HG03439 (cell line): ENCODE measurements at regions not wholly inside any gene's neighbourhood (a gene's known extent, or its start where the extent isn't known, plus 50 kb on each side); places are given as distances from the start of the nearest gene placed in this dataset.

Experiments used
- ATAC-seq: cut with Tn5 transposase; IDR thresholded peaks from one replicate; pipeline ENCODE4 v1.9.1; 2021; ENCODE audit warnings: mild to moderate bottlenecking, moderate library complexity; ENCODE audit not compliant: unreplicated experiment

DNA sequence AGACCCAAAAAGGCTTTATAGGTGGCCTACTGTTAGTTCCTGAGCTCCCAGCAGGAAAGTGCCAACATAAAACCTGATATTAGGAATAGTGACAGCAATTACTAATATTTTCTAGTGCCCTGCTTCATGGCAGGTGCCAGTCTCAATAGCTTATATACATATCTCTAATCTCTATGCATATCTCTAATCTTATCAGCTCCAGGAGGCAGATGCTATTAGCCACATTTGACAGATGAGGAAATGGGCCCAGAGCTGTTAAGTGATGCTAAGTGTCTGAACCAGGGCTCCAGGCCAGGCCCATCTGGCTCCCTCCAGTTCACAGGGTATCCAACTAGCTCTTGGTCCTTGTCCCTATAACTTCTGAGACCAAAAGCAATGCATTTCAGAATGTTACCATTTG is 142.5 kb downstream of the CHIC2 start:
- ATAC-seq: no peak

DNA sequence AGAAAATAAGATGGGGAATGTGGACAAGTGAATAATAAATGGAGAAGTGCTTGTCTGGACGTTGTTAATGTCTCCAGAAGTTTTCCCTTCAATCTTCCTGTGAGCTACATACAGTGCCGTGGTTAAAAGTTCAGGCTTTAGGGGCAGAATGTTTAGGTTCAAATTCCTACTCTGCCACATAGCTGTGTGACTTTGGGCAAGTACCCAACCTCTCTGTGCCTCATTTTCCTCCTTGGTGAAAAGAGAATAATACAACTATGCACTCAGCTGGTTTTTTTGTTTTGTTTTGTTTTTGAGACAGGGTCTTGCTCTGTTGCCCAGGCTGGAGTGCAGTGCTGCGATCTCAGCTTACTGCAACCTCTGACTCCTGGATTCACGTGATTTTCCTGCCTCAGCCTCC is 143.5 kb downstream of the CHIC2 start:
- no peak for ATAC-seq

DNA sequence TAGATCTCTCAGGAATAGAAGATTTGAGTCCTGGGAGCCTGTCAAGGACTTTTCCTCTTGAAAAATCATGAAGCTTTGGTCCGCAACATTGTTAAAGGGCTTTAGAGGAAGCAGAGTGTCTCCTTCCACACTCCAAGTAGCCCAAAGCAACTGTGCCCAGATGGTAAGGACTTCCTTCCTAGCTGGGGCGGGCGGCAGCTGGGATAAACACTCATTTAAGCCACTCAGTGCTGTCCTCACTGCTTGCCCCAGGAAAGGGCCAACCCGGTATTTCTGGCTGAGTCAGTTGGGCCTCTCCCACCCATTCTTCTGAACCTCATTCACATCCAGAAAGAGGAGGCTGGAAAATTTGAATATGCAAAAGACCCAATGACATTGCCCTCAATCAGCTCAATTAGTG is 144.3 kb downstream of the CHIC2 start:
- no peak for ATAC-seq

DNA sequence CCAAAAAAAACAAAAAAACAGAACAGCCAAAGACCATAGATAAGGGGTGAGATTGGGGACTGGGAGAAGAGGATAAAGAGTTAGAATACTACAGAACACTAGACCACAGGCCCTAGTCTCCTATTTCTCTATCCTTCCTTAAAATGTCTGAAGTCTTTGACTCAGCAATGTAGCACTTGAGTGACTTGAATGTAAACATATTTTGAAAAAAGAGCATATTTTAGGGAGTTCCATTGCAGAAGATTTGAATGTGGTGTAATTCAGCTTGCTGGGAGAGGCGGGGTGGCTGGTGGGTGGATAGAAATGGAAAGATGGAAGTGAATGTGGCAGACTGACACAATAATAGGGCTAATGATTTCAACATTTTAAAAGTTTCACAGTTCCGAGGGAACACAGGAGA is 144.9 kb downstream of the CHIC2 start:
- ATAC-seq: no peak

DNA sequence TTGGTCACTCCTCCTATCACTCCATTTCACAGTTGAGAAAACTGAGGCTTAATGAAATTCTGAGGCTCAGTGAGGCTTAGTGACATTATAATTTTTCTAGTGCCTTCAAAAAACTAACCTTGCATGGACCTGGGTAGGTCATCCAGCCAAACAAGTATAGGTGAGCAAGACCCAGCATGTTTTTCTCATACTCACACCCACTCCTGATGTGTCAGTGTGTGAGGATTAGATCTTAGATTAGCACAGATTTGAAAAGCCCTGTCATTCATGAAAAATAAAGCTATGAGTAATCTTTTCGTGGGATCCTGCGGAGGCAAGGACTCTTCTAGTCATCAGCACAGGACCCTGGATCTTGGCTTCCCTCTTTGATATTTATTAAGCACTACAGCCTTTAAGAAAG is 146.7 kb downstream of the CHIC2 start:
- ATAC-seq: no peak

DNA sequence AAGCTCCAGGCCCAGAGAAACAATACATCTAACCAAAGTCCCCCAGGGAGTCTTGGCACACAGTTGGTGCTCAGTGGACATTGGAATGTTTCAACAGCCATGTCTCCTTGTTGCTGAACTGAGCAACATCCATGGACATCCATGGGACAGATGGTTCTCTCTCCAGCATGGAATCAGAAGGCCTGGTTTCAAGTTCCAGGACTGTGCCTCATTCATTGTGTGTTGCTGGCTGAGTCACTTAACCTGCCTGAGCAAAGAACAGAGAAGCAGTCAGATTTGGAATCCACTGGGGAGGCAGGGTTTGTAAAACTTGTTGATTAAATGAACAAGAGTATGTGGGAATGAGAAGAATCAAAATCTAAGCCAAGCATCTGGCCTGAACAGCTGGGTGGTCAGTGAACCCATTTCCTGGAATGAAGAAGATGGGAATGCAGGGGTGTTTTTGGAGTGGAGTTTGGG is 147.9 kb downstream of the CHIC2 start:
- no peak for ATAC-seq

DNA sequence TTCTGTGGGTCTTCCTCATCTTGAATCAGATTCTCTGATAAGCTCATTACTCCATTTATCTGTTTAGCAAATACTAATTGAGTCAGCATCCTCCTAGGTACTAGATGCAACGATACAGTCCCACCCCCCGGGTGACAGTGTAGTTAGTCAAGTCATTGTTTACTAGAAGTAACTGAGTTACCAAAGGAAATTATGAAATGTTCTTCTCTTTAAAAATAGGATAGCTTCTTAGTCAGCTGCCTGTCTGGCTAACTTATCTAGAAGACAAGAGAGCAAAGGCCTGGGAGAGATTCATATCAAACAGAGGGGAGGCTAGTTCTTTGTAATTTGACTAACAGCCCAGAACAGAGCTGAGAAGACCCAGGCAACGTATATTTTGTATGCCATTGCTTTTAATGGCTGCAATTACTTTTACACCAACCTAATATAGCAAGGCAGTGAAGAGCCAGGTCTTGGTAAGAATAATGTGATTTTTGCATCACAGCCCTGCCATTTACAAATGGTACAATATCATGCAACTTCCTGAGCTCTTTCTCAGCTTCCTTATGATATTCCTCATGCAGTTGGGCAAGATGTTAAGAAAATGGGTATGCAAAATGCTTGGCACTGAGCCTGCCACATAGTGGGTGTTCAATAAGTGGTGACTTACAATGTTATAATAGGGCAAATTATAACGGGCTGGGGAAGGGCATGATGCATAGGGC is 149.9 kb downstream of the CHIC2 start:
- no peak for ATAC-seq

DNA sequence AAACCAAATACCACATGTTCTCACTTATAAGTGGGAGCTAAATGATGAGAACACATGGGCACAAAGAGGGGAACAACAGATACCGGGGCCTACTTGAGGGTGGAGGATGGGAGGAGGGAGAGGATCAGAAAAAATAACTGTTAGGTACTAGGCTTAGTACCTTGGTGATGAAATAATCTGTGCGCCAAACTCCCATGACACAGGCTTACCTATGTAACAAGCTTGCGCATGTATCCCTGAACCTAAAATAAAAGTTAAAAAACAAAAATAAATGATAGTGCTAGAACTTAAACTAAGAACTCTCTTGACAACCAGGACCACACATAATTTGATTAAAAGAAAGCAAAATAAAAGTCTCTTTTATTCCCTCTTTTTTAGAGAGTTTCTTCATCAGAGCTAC is 150.6 kb downstream of the CHIC2 start:
- ATAC-seq: no peak

DNA sequence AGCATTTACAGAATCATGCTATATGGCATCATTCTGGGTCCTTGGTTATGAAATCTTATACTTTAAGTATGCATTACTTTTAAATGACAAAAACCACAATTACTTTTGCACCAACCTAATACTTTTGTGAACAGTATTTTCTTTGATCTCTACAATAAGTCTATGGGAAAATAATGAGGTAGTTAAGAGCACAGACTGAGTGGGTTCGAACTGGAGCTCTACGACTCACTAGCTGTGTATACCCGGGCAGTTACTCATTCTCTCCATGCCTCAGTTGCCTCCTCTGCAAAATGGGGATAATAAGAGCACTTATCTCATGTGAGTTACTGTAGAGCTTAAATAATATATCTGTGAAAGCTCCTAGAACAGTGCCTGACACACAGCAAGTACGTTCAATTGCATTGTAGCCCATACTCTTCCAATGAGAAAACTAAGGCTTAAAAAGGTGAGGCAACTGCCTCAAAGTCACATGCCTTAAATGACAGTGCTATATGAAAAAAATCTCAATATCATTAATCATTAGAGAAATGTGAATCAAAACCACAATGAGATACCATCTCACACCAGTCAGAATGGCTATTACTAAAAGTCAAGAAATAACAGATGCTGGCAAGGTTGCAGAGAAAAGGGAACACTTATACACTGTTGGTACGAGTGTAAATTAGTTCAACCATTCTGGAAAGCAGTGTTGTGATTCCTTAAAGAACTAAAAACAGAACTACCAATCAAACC is 151.5 kb downstream of the CHIC2 start:
- ATAC-seq: no peak

DNA sequence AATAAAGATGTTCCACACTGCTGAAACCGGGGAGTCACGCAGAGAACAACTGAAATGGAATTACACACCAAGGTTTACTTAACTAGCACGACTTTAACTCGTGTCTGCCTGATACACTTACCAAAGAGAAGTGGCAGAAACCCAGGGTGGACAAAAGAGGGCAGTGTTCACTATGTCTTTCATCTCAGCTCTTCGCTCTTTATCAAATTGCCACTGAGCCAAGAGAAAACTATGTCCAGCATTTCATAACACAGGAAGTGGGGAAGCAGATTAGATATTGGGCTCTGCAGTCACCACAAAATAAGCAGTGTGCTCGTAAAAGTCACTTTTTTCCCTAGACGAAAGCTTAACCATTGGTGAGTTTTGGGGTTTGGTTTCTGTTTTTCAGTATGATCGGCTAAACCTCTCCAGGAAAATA is 155.7 kb downstream of the CHIC2 start:
- ATAC-seq: no peak

DNA sequence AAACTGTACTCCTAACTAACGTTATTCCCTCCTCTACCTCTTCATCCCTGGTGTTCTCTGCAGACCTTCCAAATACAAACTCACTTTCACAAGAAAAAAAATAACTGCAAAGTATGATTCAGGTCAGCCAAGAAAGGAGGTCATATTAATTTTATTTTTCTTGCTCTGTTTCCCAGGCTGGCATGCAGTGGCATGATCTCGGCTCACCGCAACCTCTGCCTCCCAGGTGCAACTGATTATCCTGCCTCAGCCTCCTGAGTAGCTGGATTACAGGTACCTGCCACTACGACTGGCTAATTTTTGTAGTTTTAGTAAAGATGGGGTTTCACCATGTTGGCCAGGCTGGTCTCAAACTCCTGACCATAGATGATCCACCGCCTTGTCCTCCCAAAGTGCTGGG is 156.6 kb downstream of the CHIC2 start:
- no peak for ATAC-seq

DNA sequence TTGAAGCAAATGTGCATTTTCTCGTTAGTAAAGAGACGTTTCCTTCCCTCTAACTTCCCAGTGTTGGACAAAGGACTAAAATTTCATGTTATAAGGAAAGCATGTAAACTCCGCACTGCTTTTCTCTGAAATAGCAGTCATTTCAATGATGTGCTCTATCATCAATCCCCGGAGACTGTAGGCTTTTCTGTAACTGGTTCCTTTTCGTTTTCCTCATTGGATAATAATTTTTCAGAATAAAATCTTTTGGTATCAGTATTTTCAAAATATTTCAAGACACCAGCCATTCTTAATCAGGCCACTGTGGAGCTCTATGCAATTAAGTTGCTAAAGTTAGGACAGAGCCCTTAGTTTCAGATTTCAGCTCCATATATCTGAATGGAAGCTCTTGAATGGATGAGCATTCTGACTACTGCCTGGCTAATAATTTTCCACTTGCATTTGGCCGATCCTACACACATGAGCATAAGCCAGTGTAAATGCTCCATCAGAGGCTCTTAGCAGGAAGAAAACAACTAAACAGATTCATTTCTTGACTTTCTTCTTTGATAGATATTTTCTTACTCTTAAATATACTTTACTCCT is 157.7 kb downstream of the CHIC2 start:
- no peak for ATAC-seq

DNA sequence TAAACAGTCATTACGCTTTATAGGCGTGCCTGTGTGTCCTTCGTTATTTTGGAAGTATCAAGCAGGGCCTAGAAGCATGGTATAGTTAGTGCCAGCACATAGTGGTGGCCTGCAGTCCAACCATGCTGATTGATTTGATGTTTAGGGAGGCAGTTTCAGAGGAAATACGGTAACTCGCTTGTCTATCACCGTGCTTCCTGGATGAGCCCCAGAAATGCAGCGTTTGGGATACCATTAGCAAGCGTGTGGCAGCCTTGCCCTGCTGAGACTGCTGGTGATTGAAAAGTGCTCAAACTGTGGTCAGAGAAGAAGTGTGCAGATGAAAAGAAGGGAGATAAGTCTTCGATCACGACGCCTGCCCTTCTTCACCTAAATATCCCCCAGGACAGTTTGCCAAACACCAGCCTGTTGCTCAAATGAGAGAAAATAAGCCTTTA is 158.4 kb downstream of the CHIC2 start:
- no peak for ATAC-seq

DNA sequence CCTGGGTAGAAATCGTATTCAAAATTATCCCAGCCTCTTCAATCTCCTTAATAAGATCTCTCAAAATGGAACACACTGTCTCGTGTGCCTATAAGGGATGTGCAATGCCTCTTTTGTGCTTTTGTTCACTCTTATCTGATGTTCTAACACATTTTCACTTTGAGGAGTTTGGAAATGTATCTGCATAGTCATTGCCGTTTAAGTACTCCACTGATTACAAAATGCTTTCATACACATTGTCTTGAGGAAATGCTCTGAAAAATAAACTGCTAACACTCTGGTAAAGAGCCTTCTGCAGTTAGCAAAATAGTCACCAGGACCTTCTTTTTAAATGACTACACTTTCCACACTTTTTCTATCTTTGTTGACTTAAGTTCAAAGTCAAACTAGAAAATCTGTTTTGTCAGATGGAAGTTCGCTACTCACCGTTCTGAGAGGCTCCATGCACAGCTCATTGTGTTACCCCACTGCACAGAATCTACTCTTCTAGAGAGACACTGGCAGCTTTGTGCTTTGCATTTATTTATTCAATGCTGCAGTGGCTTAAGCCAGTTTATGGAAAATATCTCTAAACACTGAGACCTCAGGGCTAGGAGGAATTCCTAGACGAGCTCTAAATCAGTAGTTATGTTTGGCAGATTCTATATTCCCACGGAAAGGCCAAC is 159.0 kb downstream of the CHIC2 start:
- ATAC-seq: no peak

DNA sequence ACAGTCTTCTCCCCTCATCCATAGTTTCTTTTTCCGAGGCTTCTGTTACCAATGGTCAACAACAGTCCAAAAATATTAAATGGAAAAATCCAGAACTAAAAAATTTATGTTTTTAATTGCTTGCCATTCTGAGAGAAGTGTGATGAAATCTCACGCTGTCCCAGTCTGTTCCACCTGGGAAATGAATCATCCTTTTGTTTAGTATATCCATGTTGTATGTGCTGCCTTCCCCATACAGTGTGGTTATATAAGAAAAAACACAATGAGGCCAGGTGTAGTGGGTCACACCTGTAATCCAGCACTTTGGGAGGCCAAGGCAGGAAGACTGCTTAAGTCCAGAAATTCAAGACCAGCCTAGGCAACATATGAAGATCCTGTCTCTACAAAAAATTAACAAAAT is 161.6 kb downstream of the CHIC2 start:
- no peak for ATAC-seq

DNA sequence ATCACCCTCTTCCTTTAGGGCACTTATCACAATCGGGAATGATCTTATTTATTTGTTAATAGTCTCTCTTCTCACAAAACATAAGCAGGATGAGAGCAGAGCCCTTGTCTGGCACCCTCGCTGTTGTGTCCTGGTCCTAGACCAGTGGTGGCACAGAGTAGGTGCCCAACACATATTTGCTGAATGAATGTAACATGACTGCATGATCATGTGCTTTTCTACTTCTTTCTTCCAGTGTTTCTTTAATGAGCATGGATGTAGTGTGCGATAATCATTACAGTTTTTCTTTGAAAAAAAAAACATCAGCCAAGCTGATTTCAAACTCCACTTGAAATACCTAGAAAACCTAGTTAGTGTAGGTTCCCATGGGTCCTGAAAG is 164.1 kb downstream of the CHIC2 start:
- ATAC-seq: no peak

DNA sequence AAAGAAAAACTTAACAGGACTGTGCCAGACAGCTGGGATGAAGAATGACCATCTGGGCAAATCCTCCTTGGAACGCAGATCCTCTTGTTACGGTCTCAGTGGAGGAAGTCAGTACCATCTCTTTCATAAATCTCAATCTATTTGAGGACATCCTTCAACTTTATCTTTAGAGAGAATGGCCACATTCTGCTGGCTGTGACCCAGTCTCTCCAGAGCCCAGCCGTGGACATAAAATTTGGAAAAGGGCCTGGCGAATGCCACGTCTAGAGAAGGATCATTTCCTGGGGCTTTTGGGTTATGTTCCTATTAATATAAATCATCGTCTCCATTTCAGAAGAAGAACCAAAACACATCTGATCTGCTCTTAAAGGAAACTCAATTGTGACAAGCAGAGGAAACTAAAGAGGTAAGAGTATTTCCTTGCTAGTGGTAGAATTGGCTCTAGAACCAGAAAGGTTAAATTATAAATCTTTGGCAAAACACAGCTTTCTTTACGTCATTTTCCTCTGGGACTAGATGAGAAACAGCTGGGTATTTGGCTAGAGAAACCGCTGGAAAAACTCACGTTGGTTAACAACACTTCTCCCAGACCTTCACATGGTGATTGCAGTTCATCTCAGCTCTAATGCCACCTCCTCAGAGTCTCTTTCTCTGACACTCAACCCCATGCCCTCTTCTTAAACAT is 164.7 kb downstream of the CHIC2 start:
- ATAC-seq: no peak

DNA sequence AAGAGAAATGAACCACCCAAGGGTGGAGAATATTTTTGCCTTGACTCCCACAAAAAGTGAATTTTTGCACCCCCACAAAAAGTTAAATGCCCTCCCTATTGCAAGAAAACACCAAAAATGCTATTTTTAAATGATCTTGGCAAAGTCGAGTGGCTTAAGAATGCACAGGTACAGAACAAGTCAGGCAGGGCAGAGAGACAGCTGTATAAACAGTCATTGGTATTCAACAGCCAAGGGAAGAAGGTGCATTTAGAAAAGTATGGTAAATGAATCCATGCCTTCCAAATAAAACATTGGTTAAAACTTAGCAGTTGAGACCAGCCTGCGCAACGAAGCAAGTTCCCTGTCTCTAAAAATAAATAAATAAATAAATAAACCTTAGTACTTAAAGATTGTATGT is 169.3 kb downstream of the CHIC2 start:
- ATAC-seq: no peak

DNA sequence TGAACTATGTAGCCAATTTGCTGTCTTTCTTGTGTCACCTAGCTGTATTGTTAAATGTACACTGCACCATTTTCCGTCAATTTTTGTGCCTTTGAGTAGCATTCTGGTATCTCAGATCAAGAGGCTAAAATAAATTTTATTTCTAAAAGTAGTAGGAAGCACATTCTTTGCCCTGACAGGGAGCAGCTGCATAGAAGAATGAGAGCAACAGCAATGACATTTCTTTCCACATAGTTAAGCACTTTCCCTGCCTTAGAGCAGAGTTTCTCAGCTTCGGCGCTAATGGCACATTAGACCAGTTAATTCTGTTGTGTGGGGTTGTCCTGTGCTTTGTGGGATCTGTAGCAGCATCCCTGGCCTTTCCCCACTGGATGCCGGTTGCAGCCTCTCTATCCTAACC is 173.9 kb downstream of the CHIC2 start:
- ATAC-seq: no peak

DNA sequence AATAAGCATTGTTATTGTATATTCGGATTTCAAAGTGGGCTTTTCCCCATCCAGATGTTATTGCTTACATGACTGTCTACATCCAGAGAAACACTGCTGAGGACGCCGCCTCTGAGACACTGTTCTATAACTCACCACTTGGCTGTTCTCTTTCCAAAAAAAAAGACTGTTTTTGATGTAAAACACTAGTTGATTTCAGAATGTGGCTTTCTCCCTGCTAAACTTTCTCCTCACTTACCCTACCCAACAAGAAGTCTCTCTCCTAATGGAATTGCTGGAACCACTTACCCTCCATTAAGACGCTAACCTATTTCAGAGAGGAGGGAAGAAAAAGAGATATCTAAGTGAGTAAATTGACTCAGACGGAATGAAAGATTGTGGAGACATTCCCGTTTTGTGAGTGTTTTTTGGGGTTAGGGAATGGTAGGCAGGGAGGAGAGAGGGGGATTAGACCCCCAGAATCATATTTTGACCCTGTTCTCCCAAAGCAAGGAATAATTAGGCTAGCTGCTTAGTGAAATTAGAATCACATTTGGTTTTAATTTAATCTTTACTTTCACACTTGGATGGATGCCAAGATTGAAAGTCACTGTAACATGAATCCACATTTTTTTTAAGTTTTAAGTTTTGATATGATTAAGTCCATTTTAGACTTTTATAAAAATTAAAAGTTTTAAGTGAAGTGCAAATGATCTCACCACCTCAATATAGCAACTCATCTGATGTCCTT is 174.9 kb downstream of the CHIC2 start:
- no peak for ATAC-seq
